ENCODE measurements at regions not wholly inside any gene's neighbourhood (a gene's known extent, or its start where the extent isn't known, plus 50 kb on each side); places are given as distances from the start of the nearest gene placed in this dataset.

DNA sequence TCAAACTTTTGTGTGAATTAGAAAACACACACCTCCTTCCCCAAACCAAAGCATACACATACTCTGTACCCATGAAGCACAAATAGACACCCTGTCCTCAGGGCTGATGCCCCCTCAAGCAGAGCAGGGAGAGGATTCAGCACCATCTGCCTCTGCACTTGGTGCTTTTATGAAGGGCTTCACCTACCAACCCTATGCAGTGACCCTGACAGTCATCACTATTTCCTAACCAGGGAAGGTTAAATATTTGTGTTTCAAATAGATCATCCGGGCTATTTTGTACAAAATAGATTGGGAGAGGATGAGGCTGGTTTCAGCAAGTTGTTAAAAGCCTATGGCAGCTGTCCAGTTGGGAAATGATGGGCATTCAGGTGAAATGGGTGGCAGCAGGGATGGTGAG is 396.2 kb downstream of the ZSWIM6 start:
- Mint-ChIP-seq H3K27ac (no peak overlapping the region), H3K27me3 (ENCODE audit: insufficient read depth) (peaks cover 27% of the 10 kb centered on the region), H3K9me3 (no peaks in the 10 kb centered on the region), H3K4me1 (peaks cover 22% of the 10 kb centered on the region), H3K36me3 (ENCODE audit: low read depth) (no peaks in the 10 kb centered on the region), H3K4me3 (no peak overlapping the region)
- Histone ChIP-seq H3K4me3 (ENCODE audit: low read length) (no peak overlapping the region), H3K9me3 (ENCODE audit: control insufficient read depth, low read length) (no peaks in the 10 kb centered on the region), H3K36me3 (ENCODE audit: control insufficient read depth, insufficient read depth, low read length) (no peaks in the 10 kb centered on the region), H3K4me1 (ENCODE audit: control insufficient read depth, insufficient read depth, low read length) (no peaks in the 10 kb centered on the region), H3K9ac (ENCODE audit: extremely low read depth, low read length, poor library complexity, severe bottlenecking) (no peak overlapping the region), H3K27ac (ENCODE audit: low read depth, low read length) (no peak overlapping the region), H3K27me3 (ENCODE audit: control insufficient read depth, insufficient read depth, low read length, poor library complexity, severe bottlenecking) (peaks cover 27% of the 10 kb centered on the region)
- WGBS, 2 experiments (ENCODE audit: insufficient coverage in 1 of 2, insufficient read length in 1 of 2): 94 to 100% methylated on average over 1 of the region's 1 CpG
- DNase-seq: no peak
- TF ChIP-seq, protein P1, sequence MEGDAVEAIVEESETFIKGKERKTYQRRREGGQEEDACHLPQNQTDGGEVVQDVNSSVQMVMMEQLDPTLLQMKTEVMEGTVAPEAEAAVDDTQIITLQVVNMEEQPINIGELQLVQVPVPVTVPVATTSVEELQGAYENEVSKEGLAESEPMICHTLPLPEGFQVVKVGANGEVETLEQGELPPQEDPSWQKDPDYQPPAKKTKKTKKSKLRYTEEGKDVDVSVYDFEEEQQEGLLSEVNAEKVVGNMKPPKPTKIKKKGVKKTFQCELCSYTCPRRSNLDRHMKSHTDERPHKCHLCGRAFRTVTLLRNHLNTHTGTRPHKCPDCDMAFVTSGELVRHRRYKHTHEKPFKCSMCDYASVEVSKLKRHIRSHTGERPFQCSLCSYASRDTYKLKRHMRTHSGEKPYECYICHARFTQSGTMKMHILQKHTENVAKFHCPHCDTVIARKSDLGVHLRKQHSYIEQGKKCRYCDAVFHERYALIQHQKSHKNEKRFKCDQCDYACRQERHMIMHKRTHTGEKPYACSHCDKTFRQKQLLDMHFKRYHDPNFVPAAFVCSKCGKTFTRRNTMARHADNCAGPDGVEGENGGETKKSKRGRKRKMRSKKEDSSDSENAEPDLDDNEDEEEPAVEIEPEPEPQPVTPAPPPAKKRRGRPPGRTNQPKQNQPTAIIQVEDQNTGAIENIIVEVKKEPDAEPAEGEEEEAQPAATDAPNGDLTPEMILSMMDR (conservative IDR thresholded peaks at IDR 0.05): no peak

DNA sequence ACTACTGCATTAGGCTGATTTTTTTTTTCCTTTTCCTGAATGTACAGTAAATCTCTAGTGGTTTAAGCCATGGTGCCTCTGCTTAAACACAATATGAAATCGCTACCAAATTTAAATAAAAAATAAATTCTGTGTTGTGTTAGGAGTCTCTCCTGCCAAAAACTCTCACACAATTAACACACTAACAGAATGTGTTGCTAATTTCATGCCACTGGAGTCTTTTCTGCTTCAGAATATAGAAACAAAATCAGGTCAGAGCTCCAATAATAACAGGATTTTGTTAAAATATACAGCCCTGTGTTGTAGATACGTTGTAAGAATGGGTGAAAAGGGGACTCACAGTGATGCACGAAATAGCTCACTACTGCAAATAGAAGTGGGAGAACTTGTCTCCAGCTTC is 398.8 kb downstream of the ZSWIM6 start:
- H3K27ac ChIP-seq (ENCODE audit: low read depth, low read length): no peak overlapping the region
- no peaks in the 10 kb centered on the region for H3K9me3 ChIP-seq (ENCODE audit: control insufficient read depth, low read length)
- Mint-ChIP-seq H3K9me3 (no peaks in the 10 kb centered on the region), H3K27me3 (ENCODE audit: insufficient read depth) (peaks cover 28% of the 10 kb centered on the region), H3K36me3 (ENCODE audit: low read depth) (no peaks in the 10 kb centered on the region), H3K27ac (no peak overlapping the region), H3K4me1 (peaks cover 17% of the 10 kb centered on the region), H3K4me3 (no peak overlapping the region)
- no peaks in the 10 kb centered on the region for H3K36me3 ChIP-seq (ENCODE audit: control insufficient read depth, insufficient read depth, low read length)
- no peak for DNase-seq
- TF ChIP-seq, protein P1 (conservative IDR thresholded peaks at IDR 0.05): no peak
- H3K4me3 ChIP-seq (ENCODE audit: low read length): no peak overlapping the region
- H3K9ac ChIP-seq (ENCODE audit: extremely low read depth, low read length, poor library complexity, severe bottlenecking): no peak overlapping the region
- peaks cover 30% of the 10 kb centered on the region for H3K27me3 ChIP-seq (ENCODE audit: control insufficient read depth, insufficient read depth, low read length, poor library complexity, severe bottlenecking)
- WGBS, 2 experiments (ENCODE audit: insufficient coverage in 1 of 2, insufficient read length in 1 of 2): 42 to 53% methylated on average over 2 to 3 of the region's 3 CpGs
- no peaks in the 10 kb centered on the region for H3K4me1 ChIP-seq (ENCODE audit: control insufficient read depth, insufficient read depth, low read length)

DNA sequence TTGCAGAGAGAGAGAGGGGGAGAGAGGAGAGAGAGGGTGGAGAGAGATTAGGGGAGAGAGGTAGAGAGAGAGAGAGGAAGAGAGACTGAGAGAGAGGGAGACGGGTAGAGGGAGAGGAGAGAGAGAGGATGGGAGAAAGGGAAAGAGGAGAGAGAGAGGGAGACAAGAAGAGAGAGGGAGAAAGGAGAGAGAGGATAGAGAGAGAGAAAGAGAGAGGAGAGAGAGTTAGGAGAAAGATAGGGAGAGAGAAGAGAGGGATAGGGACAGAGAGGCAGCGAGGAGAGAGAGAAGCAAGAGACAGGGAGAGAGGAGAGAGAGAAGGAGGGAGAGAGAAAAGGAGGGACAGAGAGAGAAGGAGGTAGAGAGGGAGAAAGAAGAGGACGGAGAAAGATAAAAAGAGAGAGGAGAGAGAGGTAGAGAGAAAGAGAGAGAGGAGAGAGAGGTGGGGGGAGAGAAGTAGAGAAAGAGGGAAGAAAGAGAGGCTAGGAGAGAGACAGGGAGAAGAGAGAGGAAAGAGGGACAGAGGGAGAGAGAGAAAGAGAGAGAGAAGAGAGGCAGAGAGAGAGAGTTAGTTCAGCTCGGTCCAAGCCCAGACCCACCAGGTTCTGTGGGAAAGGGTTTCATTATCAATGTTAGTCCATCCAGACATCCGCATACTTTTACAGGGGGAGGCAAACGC is 399.3 kb downstream of the ZSWIM6 start:
- no peak overlapping the region for H3K9ac ChIP-seq (ENCODE audit: extremely low read depth, low read length, poor library complexity, severe bottlenecking)
- TF ChIP-seq, protein P1 (conservative IDR thresholded peaks at IDR 0.05): no peak
- Mint-ChIP-seq H3K27ac (no peak overlapping the region), H3K36me3 (ENCODE audit: low read depth) (no peaks in the 10 kb centered on the region), H3K9me3 (no peaks in the 10 kb centered on the region), H3K4me3 (no peak overlapping the region), H3K27me3 (ENCODE audit: insufficient read depth) (peaks cover 28% of the 10 kb centered on the region), H3K4me1 (peaks cover 17% of the 10 kb centered on the region)
- no peaks in the 10 kb centered on the region for H3K4me1 ChIP-seq (ENCODE audit: control insufficient read depth, insufficient read depth, low read length)
- DNase-seq: no peak
- no peak overlapping the region for H3K4me3 ChIP-seq (ENCODE audit: low read length)
- H3K9me3 ChIP-seq (ENCODE audit: control insufficient read depth, low read length): no peaks in the 10 kb centered on the region
- H3K27ac ChIP-seq (ENCODE audit: low read depth, low read length): no peak overlapping the region
- no peaks in the 10 kb centered on the region for H3K36me3 ChIP-seq (ENCODE audit: control insufficient read depth, insufficient read depth, low read length)
- peaks cover 30% of the 10 kb centered on the region for H3K27me3 ChIP-seq (ENCODE audit: control insufficient read depth, insufficient read depth, low read length, poor library complexity, severe bottlenecking)
- WGBS, 2 experiments (ENCODE audit: insufficient coverage in 1 of 2, insufficient read length in 1 of 2): 58 to 81% methylated on average over 5 to 6 of the region's 6 CpGs
